ENCODE measurements at regions not wholly inside any gene's neighbourhood (a gene's known extent, or its start where the extent isn't known, plus 50 kb on each side); places are given as distances from the start of the nearest gene placed in this dataset.
"Not testable (repeated sequence)": the region's sequence is repeated elsewhere in the genome, so short reads cannot be mapped to it uniquely, and the experiment has no call there.

DNA sequence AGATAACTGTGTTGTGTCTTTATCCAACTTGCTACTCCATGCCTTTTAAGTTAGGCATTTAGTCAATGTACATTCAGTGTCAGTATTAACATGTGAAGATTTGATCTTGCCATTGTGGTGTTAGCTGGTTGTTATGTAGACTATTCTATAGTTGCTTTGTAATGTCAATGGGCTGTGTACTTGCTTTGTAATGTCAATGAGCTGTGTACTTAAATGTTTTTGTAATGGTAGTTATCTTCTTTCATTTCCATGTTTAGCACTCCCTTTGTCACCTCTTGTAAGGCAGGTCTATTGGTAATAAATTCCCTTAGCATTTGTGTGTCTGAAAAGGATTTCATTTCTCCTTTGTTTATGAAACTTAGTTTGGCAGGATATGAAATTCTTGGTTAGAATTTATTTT is 53.4 kb downstream of the MC4R start:
- intact Hi-C loops (cut with micrococcal nuclease) = no loop called here
- no peak for DNase-seq
- no peak for ATAC-seq

DNA sequence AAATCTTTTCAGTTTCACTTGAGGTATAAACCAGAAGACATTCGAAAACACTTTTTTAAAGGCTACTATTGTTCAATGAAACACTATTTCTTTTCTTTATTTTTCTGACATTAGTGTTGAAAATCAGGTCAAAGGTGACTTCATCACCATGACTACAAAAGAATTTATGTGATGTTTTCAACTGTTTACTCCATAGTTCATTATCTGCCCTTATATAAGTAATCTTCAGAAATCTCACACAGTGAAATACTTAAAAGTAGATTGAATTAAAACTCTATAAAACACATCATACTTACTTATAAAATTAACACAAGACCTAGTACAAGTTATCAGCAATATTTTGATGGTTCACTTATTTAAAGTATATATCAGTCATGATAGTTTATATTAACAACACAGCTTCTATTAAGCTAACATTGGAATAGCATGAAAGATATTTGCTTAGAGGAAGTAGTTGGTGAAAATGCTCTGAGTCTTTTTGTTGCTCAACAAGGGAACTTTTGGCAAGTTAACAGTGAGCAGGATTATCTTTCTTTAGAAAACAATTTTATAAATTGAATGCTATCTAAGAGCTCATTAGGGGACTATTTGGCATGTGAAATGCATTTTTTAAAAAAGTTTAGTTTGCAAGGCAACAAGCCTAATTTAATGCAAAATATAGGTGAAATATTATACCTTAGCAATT is 60.8 kb downstream of the MC4R start:
- ATAC-seq (no peak), DNase-seq (no peak)
- intact Hi-C loops (cut with micrococcal nuclease) = no loop called here

DNA sequence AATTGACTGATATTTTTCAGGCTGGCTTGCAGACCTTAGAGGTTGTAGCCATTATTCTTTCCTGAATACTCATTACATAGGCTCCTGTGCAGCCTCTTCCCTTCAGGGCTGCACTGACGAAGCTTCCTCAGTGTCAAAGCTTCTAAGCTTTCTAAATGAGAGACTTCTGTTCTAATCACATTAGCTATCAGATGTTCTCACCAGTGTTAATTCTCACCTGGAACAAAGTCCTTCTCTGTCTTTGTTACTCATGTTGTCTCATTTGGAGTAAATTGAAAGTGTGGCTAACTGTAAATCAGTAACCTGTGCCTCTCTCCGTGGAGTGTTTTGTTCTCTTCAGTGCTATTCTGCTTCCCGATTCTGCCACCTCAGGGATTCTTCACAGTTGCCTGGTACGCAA is 76.9 kb downstream of the MC4R start:
- DNase-seq (no peak), ATAC-seq (no peak)
- intact Hi-C loops (cut with micrococcal nuclease) = no loop called here

DNA sequence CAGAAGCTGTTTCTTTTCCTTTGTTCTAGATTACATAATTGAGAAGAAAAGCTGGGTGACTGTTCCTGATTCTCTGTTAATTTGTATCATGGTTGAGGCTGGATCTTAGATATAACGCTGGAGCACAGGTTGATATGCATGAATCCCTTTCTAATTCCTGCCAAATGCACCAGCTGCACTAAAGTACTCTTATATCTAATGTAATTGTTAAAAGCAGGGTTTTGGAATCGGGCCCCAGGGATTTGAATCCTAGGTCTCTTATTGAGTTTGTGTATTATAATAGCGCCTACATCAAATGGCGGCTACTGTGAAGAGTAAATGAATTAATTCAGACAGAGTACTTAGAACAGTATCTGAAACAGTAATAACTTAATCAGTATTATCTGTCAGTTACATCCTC is 80.4 kb downstream of the MC4R start:
- intact Hi-C loops (cut with micrococcal nuclease) = no loop called here
- DNase-seq (no peak), ATAC-seq (no peak)

DNA sequence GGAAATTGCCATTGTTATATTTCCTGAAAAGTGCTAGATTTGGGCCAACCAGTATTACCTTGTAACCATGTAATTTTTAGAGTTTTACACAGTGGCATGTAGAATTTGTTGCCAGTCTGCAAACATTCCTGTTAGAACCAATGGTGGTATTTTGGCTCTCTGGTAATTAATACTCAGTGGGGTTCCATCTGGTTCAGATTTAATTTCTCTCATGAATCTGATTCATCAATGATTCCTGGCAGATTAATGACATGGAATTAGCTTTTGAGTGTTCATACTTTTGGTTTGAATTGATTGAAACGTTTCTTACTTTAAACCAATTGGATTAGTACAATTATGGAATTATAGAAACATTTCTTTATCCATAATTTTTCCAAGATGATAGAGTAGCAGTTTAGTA is 93.2 kb downstream of the MC4R start:
- DNase-seq (no peak), ATAC-seq (no peak)

DNA sequence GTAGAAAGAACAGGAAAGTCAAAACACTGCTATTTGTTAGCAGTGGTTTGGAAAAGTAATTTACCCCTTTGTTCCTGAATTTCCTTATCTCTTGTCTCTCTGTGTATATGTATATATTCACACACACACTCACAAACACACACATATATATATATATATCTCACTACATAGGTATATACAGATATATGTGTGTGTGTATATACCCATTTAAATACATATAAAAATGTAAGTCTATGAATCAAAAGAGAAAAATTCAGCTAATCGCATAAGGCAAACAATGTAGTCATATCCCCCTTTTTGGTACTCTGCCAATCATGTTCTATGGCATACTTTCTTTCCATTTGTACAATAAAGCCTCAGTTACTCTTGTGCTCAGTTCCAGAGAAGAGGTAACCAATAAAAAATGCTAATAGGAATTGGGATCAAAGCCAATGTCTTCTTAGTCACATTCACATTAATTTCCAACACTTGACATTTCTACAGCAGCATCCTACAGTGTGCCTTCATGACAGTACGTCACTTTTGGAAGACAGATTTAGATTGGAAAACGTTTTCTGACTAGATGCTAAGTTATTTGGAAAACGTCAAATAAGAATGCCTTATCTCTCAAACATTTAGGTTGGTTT is 94.6 kb downstream of the MC4R start:
- DNase-seq (no peak), ATAC-seq (no peak)
- intact Hi-C loops (cut with micrococcal nuclease) = no loop called here

More for the DNA sequence above, 93.2 kb downstream of the MC4R start:
- intact Hi-C loops (cut with micrococcal nuclease) = no loop called here

DNA sequence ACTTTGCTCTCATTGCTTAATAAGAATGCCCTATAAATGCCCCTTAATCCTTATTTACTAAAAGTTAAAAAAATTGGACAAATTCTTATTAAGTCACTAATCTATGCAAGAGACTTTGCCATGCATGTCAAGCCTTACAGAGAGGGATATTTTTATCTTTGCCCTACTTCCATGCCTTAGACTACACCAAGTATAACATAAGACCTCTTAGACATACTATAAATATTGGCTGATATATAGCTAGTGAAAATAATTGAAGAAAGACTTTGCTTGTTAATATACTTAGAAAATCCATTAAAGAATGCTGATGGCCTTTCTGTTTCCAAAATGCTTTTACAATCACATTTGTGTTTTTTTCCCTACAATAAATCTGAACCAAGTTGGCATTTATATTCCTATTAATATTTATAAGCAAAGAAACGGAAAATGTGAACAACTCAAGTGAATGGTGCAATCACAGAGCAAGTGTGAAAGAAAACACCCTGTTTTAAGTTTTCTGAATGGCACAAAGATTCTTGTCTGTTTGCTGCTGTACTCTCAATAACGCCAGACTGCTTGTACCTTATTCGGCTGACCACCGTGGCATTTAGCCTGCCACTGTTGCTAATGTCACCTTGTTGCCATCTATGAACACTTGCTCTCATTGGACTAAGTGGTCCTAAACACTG is 105.0 kb downstream of the MC4R start:
- ATAC-seq (no peak), DNase-seq (no peak)
- intact Hi-C loops (cut with micrococcal nuclease) = no loop called here

DNA sequence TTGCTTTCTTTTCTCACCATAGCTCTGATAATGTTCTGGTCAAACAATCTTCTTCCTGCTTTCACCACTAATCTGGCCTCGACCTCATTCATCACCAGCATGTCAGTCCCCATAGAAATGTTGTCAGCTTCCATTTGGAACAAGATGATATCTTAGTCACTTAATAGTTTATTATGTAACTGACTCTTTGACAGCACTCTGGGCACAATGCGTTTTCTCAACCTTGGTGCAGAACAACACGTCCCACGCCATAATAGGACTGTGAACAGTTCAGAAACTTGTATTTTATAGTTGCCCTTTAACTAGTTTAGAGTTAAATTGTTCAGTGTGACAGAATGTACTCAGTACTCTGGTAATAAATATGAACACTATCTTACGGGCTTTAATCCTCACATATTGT is 106.0 kb downstream of the MC4R start:
- ATAC-seq (no peak), DNase-seq (no peak)
- intact Hi-C loops (cut with micrococcal nuclease) = no loop called here

DNA sequence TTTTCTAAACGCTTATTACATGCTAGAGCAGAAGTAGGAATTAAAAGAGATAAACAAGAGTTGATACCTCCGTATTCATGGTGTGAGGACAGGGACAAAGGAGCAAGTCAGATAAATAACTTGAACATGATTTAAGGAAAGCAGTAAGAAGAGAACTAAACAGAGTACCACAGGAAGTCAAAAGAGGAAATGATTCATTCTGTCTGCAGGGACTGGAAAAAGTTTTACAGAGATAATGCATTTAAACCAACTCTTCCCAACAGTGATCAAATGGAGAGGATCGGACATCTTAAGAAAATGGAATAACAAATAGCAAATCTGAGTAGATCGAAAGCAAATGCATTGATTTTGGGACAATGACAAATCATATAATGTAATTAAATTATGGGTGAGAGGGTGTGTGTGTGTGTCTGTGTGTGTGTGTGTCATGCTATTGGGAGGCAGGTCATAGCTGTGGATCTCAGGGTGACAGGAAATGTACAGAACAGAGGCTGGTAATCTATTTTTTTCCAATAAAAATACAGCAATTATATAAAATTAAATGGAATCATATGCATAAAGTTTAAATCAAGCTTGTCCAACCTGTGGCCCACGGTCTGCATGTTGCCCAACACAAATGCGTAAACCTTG is 113.4 kb downstream of the MC4R start:
- intact Hi-C loops (cut with micrococcal nuclease) = no loop called here
- ATAC-seq (no peak), DNase-seq (no peak)

DNA sequence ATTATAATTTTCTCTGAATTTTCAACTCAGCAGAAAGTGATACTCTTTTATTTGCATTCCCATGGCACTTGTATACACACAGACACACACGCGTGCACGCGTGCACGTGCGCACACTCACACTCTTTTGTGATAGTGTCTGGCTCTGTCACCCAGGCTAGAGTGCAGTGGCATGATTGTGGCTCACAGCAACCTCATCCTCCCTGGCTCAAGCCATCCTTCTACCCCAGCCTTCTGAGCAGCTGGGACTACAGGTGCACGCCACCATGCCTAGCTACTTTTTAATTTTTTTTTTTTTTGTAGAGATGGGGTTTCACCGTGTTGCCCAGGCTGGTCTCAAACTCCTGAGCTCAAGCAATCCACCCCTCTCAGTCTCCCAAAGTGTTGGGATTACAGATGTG is 123.2 kb downstream of the MC4R start:
- no peak for ATAC-seq
- intact Hi-C loops (cut with micrococcal nuclease) = no loop called here
- no peak for DNase-seq

DNA sequence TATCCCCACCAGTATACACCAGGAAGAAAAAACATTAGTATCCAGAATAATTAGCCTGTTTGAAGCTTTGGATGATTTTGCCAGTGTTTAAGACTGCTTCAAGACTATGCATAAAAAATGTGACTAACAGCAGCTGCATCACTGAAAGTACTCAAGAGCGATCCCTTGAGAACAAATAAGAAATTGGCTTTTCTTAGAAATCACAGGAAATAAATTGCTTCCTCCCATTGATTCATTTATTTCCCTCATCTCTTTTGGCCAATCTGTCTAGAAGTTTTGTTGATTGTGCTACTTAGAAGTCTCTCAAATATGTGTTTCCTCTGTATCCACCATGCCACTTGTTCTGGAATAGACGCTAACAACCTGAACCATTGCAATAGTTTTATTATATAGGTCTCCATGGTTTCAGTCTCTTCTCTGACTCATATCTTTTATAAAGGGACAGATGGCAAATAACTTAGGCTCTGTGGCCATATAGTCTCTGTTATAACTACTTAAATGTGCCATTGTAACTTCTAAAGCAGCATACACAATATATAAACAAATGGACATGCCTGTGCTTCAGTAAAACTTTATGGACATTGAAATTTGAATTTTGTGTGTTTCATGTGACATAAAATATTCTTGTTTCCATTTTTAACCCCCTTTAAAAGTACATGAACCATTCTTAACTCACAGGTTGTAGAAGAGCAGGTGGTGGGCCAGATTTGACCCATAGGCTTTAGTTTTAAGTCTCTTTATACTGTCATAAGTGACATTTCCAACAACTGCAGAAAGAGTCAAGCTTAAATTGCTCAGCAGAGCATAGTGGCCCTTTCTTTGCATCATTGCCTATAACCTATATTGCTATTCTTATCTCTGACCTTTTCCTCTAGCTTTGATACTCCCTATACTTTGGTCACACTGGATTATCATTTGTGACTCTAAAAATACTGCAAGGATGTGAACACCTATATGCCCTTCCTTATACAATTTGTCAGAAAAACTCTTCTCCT is 123.9 kb downstream of the MC4R start:
- intact Hi-C loops (cut with micrococcal nuclease) = no loop called here

DNA sequence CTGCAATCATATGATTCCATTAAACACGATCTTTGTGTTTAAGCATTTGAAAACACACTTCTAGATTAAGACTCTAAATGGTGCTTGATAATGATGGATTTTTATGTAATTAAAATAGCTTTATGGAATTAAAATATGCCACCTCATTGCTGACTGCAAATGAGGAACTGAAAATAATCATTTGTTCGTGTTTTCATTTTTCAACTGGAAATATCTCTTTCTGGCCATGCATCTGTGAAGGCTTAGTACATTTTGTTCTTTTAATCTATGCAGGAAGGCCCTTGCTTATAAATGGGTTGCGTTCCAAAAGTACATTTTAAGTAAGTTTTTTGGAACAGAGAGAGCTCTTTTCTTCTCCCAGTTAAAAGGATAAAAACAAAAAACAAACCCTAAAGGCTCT is 125.5 kb downstream of the MC4R start:
- intact Hi-C loops (cut with micrococcal nuclease) = no loop called here
- DNase-seq (no peak), ATAC-seq (no peak)

More for the DNA sequence above, 123.9 kb downstream of the MC4R start:
- ATAC-seq = no peak
- no peak for DNase-seq

DNA sequence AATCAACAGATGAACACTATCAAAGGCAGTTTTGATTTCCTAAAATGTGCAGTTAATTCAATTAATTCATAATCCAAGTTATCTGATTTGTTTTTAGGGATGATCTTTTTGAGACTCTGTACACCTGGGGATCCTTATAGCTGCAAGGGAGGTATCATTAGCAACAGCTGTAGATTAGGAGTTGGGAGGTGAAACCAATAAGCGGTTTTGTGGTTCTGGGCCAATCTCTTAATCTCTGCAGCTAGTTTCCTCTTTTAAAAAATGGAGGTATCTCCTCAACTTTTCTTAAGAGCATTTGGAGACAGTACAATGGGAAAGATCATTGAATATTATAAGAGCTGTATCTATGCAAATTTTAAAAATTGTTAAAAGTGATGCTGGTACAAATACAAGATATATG is 126.0 kb downstream of the MC4R start:
- DNase-seq = no peak
- intact Hi-C loops (cut with micrococcal nuclease) = no loop called here
- no peak for ATAC-seq

DNA sequence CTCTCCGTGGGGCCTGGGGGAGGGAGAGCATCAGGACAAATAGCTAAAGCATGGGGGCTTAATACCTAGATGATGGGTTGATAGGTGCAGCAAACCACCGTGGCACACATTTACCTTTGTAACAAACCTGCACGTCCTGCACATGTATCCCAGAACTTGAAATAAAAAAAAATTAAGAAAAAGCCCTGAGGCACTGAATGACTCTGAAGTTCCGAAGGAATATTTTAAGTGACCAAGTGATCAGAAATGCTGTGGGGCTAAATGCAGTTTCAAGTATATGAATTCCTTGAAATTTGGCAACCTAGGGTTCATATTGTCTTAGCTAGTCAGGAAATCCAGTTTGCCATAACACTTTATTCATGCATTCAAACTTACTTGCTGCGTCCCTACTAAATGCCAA is 127.5 kb downstream of the MC4R start:
- intact Hi-C loops (cut with micrococcal nuclease) = no loop called here
- ATAC-seq (no peak), DNase-seq (no peak)

DNA sequence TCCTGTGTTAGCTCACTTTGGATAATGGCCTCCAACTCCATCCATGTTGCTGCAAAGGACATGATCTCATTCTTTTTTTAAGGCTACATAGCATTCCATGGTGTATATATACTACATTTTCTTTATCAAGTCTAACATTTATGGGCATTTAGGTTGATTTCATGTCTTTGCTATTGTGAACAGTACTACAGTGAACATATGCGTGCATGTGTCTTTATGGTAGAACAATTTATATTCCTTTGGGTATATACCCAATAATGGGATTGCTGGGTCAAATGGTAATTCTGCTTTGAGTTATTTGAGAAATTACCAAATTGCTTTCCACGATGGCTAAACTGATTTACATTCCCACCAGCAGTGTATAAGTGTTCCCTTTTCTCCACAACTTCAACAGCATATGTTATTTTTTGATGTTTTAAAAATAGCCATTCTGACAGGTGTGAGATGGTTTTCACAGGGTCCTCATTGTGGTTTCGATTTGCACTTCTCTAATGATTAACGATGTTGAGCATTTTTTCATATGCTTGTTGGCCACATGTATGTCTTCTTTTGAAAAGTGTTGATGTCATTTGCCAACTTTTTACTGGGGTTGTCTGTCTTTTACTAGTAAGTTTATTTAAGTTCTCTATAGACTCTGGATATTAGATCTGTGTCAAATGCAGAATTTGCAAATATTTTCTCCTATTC is 133.4 kb downstream of the MC4R start:
- DNase-seq; ATAC-seq; intact Hi-C loops (cut with micrococcal nuclease): not testable (repeated sequence)

DNA sequence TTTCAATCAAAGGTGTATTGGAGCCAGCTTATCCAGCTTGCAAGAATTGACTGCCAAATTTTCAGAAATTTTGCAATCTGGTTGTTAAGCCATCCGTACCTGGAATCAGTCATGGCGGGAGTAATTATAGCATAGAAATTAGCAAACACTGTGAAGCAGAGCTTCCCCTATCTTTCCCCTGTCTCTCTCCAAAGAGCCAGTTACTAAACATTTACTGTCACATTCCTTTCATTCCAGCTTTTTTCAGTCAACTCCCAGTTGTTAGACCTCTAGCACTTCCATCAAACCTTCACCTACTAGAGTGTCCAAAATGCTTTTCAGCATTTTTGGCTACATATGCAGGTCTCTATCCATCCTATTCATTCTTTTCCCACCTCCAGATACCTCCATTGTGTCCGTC is 137.4 kb downstream of the MC4R start:
- ATAC-seq (no peak), DNase-seq (no peak)
- intact Hi-C loops (cut with micrococcal nuclease) = no loop called here

DNA sequence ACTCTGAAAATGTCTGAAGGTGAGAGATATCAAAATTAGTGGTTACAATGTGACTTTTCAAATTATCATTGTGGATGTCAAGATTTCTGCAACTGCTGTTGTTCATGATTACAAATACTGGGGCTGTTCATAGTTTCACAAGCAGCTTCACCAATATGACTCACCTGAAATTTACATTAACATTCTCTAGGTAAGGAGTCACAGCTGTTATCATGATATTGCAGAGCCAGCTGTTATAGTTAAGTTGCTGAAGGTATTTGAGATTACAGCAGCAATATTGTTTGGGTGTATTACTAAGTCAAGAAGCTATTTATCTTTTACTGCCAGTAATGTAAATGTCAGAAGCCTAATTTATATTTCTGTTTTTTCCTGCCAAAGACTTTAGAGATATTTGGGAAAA is 140.0 kb downstream of the MC4R start:
- intact Hi-C loops (cut with micrococcal nuclease) = no loop called here
- DNase-seq = no peak
- no peak for ATAC-seq

All from left ventricle myocardium superior (tissue), 1 donor.